ENCODE measurements at regions not wholly inside any gene's neighbourhood (a gene's known extent, or its start where the extent isn't known, plus 50 kb on each side); places are given as distances from the start of the nearest gene placed in this dataset.

- no peak for DNase-seq (ENCODE audit: low read depth, low spot score)
- H3K4me3 Mint-ChIP-seq, result no peak overlapping the region
- no peaks in the 10 kb centered on the region for H3K27me3 Mint-ChIP-seq (ENCODE audit: low read depth)
- no peak for TF ChIP-seq CTCF (conservative IDR thresholded peaks at IDR 0.05)
- H3K27ac Mint-ChIP-seq (ENCODE audit: unreplicated experiment), result no peak overlapping the region
- H3K9me3 Mint-ChIP-seq, result no peaks in the 10 kb centered on the region
- H3K36me3 Mint-ChIP-seq (ENCODE audit: low read depth), result no peaks in the 10 kb centered on the region
- H3K4me1 Mint-ChIP-seq, result peaks cover 38% of the 10 kb centered on the region
Observed at GRCh38 chr13:33617055-33617454, 200.9 kb upstream of the RFC3 start.

GRCh38 chr13:33624253-33624652 is 193.7 kb upstream of the RFC3 start:
- H3K36me3 Mint-ChIP-seq (ENCODE audit: low read depth), result no peaks in the 10 kb centered on the region
- H3K27ac Mint-ChIP-seq (ENCODE audit: unreplicated experiment), result no peak overlapping the region
- no peaks in the 10 kb centered on the region for H3K27me3 Mint-ChIP-seq (ENCODE audit: low read depth)
- peaks cover 9% of the 10 kb centered on the region for H3K4me1 Mint-ChIP-seq
- no peak for TF ChIP-seq CTCF (conservative IDR thresholded peaks at IDR 0.05)
- H3K9me3 Mint-ChIP-seq, result peaks cover 2% of the 10 kb centered on the region
- DNase-seq (ENCODE audit: low read depth, low spot score), result no peak
- H3K4me3 Mint-ChIP-seq, result no peak overlapping the region

DNA sequence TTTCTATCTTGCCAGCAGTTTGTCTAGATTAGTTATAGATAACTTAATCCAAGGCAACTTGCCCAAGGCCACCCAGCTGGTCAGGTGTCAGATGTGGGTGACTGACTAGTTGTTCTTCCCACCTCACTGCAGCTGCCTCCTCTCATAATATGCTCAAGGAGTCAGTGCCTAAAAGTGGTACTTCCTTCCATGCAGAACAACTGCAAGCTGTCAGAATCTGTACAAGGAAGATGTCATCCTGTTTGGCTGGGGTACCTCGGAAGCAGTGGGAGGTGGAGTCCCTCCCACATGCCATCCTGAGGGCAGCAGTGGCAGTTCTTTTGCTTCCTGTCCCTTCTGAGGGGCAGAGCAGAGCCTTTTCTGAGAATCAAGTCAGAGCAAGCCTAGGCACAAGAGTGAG is 193.2 kb upstream of the RFC3 start:
- no peaks in the 10 kb centered on the region for H3K27me3 Mint-ChIP-seq (ENCODE audit: low read depth)
- no peak overlapping the region for H3K4me3 Mint-ChIP-seq
- no peak overlapping the region for H3K27ac Mint-ChIP-seq (ENCODE audit: unreplicated experiment)
- H3K9me3 Mint-ChIP-seq, result peaks cover 2% of the 10 kb centered on the region
- no peak for DNase-seq (ENCODE audit: low read depth, low spot score)
- peaks cover 9% of the 10 kb centered on the region for H3K4me1 Mint-ChIP-seq
- H3K36me3 Mint-ChIP-seq (ENCODE audit: low read depth), result no peaks in the 10 kb centered on the region
- no peak for TF ChIP-seq CTCF (conservative IDR thresholded peaks at IDR 0.05)

DNA sequence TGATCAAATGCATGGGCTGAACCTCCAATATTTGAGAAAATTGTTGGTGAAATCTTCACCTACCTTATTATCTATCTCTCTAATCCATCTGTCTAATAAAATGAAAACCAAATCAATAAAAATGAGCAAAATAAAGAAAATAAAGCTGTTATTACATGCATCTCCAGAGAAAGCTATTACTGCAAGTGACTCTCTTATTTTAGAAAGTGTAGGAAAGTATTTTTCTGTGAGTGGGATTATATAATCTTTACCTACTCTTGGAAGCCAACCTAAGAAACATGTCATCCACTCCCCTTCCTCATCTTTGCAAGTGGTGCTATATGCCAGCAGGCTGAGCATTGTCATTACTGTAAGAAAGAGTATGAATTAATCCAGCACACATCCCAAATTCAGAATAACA is 191.5 kb upstream of the RFC3 start:
- no peak for DNase-seq (ENCODE audit: low read depth, low spot score)
- Mint-ChIP-seq H3K27ac (ENCODE audit: unreplicated experiment) (no peak overlapping the region), H3K9me3 (peaks cover 2% of the 10 kb centered on the region), H3K4me1 (peaks cover 22% of the 10 kb centered on the region), H3K27me3 (ENCODE audit: low read depth) (no peaks in the 10 kb centered on the region), H3K4me3 (no peak overlapping the region), H3K36me3 (ENCODE audit: low read depth) (no peaks in the 10 kb centered on the region)
- no peak for TF ChIP-seq CTCF (conservative IDR thresholded peaks at IDR 0.05)

GRCh38 chr13:33628662-33629061 is 189.3 kb upstream of the RFC3 start:
- Mint-ChIP-seq H3K27ac (ENCODE audit: unreplicated experiment) (no peak overlapping the region), H3K9me3 (peaks cover under 1% of the 10 kb centered on the region), H3K4me3 (no peak overlapping the region), H3K4me1 (peaks cover 27% of the 10 kb centered on the region), H3K27me3 (ENCODE audit: low read depth) (no peaks in the 10 kb centered on the region), H3K36me3 (ENCODE audit: low read depth) (no peaks in the 10 kb centered on the region)
- no peak for TF ChIP-seq CTCF (conservative IDR thresholded peaks at IDR 0.05)
- no peak for DNase-seq (ENCODE audit: low read depth, low spot score)

All from neural crest cell (in vitro differentiated cells).